OCI-LY3 (cell line): ENCODE measurements at regions not wholly inside any gene's neighbourhood (a gene's known extent, or its start where the extent isn't known, plus 50 kb on each side); places are given as distances from the start of the nearest gene placed in this dataset.

Source experiments
- CTCF ChIP-seq: fragments of 200-600, 300-600 bp; sonication (generic); IDR thresholded peaks from 2 replicates; pipeline ENCODE4 v1.5.1; 2014; ENCODE audit warnings: antibody characterized with exemption, low read length, low read depth
- EZH2phosphoT487 ChIP-seq: fragments of 200-600 bp; shearing (Covaris generic); IDR thresholded peaks from 2 replicates; pipeline ENCODE4 v1.6.1; 2018; ENCODE audit warnings: antibody characterized with exemption, mixed run types, low read depth

GRCh38 chr22:49015459-49015858 is 812.2 kb downstream of the BRD1 start:
- TF ChIP-seq CTCF (no peak), EZH2phosphoT487 (no peak)
